Ovary (tissue), 7 donors: ENCODE measurements at regions not wholly inside any gene's neighbourhood (a gene's known extent, or its start where the extent isn't known, plus 50 kb on each side); places are given as distances from the start of the nearest gene placed in this dataset.

Experiments used
- DNase-seq, 5 donors: peaks; one replicate each; pipeline ENCODE4 v3.0.0-alpha.2; 2019 to 2020
- H3K27ac ChIP-seq, 2 donors: fragments of 200-600 bp; one replicate each; pipeline versions ENCODE4 v1.5.1 to v1.8.0; 2019 to 2022
- H3K27me3 ChIP-seq: fragments of 200-600 bp; one replicate; pipeline ENCODE4 v1.8.0; 2022
- H3K36me3 ChIP-seq: fragments of 200-600 bp; sonication (generic); one replicate; pipeline ENCODE4 v1.5.1; 2019
- H3K4me1 ChIP-seq: one replicate; pipeline ENCODE4 v1.8.1; 2013; ENCODE audit warnings: mild to moderate bottlenecking, moderate library complexity; ENCODE audit not compliant: insufficient read depth
- H3K4me3 ChIP-seq: fragments of 200-600 bp; sonication (generic); one replicate; pipeline ENCODE4 v1.5.1; 2017
- H3K9me3 ChIP-seq, 2 donors: fragments of 200-600 bp in 1 of 2; sonication (generic) in 1 of 2; one replicate each; pipeline versions ENCODE4 v1.5.1 to v1.8.1; 2013 to 2019; ENCODE audit warnings: mild to moderate bottlenecking in 1 of 2, moderate library complexity in 1 of 2
- EP300 ChIP-seq: sonication (generic); formaldehyde crosslinking; IDR thresholded peaks from one replicate; pipeline ENCODE4 v1.6.1; 2017; ENCODE audit warnings: antibody characterized with exemption
- POLR2A ChIP-seq: fragments of 450-650 bp; IDR thresholded peaks from one replicate; pipeline ENCODE4 v1.6.1; 2017; ENCODE audit warnings: antibody characterized with exemption, mild to moderate bottlenecking, moderate library complexity
- WGBS, 3 donors: extraction: QIAGEN DNeasy Blood & Tissue Kit in 1 of 3; methylation state at CpG; one replicate each; pipeline versions ENCODE4 v1.1.5 to v1.1.7; 2013 to 2017; 5-methylcytosine and 5-hydroxymethylcytosine counted together
- intact Hi-C, 4 donors: fragments of 100-400 bp; cut with DNase I; formaldehyde crosslinking; loops; one replicate each; pipeline versions ENCODE4 v1.11.0 to v1.15.1; 2022 to 2023
- TF ChIP-seq, protein P1 (sequence below), 3 donors: fragments of 450-650 bp in 2 of 3; fragments of 200-600 bp in 1 of 3; IDR thresholded peaks; one replicate each; pipeline versions ENCODE4 v1.5.1 to v1.8.0; 2016 to 2022; ENCODE audit warnings: antibody characterized with exemption in 3 of 3, mild to moderate bottlenecking in 1 of 3
- donor health status: DM: no; HTN: no; CAD: no; lungs with moderate emphysema.
- donor health status: DM: no; HTN: no; CAD: no.
- donor health status: Bipolar disorder and iron deficiency.
- donor health status: DM: no; HTN: no; CAD: no.
- donor health status: DM: yes; HTN: yes; CAD: no.

DNA sequence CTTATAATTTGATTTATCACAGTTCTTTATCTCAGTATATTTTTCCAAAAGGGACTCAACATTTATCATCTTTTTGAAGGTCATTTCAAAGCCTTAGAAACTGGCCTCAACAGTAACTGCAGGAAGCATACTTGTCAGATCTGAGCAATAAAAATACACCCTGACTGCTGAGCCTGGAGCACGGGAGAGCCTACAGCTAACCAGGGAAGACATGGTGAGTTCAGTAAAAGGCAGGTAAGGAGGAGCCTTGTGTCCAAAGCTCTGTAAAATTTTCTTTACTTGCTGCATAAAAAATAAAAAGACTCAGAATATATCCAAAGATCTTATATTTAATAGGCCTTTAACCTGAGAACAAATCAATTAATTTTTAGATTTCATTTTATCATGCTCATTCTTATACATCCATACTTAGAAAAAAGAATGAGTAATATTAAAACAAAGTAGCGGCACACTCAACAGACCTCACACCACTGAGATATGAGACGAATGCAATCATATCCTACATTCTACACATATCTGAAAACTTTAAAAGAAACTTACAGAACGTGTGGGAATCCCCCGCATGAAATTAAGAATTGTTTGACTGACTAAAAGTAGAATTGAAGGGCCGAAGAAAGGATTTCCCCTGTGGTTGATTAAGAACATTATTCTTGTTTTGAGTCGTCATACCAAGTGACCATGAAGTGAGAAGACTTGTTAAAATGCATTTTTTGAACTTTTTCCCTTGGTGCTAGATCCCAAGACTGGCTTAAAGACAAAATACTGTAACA, 296.4 kb upstream of the MKLN1 start:
- Histone ChIP-seq H3K4me1 (peaks cover 12% of the 10 kb centered on the region), H3K27me3 (no peaks in the 10 kb centered on the region), H3K36me3 (no peaks in the 10 kb centered on the region), H3K27ac (no peak overlapping the region), H3K9me3 (no peaks in the 10 kb centered on the region), H3K4me3 (no peak overlapping the region)
- intact Hi-C loops, result no loop called here
- TF ChIP-seq, protein P1, sequence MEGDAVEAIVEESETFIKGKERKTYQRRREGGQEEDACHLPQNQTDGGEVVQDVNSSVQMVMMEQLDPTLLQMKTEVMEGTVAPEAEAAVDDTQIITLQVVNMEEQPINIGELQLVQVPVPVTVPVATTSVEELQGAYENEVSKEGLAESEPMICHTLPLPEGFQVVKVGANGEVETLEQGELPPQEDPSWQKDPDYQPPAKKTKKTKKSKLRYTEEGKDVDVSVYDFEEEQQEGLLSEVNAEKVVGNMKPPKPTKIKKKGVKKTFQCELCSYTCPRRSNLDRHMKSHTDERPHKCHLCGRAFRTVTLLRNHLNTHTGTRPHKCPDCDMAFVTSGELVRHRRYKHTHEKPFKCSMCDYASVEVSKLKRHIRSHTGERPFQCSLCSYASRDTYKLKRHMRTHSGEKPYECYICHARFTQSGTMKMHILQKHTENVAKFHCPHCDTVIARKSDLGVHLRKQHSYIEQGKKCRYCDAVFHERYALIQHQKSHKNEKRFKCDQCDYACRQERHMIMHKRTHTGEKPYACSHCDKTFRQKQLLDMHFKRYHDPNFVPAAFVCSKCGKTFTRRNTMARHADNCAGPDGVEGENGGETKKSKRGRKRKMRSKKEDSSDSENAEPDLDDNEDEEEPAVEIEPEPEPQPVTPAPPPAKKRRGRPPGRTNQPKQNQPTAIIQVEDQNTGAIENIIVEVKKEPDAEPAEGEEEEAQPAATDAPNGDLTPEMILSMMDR (IDR thresholded peaks at IDR 0.05), result no peak
- TF ChIP-seq POLR2A, result no peak
- no peak for TF ChIP-seq EP300
- no peak for DNase-seq
- WGBS, 3 donors, result 63 to 74% (median 70%) methylated on average over 7 of the region's 7 CpGs

DNA sequence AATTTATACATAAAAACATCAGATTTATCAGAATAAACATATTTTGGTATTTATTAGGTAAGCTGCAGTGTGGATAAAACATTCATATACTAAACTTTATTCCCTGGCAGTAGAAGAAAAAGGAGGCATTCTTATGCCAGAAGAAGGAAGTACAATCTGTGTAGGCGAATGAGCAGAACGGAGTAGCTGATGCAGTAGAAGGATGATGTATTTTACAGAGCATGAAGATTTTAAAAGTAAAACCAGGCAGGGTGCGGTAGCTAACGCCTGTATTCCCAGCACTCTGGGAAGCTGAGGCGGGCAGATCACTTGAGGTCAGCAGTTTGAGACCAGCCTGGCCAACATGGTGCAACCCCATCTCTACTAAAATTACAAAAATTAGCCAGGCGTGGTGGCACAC, 294.9 kb upstream of the MKLN1 start:
- Histone ChIP-seq H3K27me3 (no peaks in the 10 kb centered on the region), H3K4me1 (peaks cover 12% of the 10 kb centered on the region), H3K27ac (no peak overlapping the region), H3K36me3 (no peaks in the 10 kb centered on the region), H3K9me3 (no peaks in the 10 kb centered on the region), H3K4me3 (no peak overlapping the region)
- no peak for TF ChIP-seq EP300
- TF ChIP-seq POLR2A, result no peak
- TF ChIP-seq, protein P1 (IDR thresholded peaks at IDR 0.05), result no peak
- intact Hi-C loops, result no loop called here
- 88 to 97% (median 95%) methylated on average over 6 of the region's 6 CpGs for WGBS, 3 donors
- DNase-seq, result no peak

DNA sequence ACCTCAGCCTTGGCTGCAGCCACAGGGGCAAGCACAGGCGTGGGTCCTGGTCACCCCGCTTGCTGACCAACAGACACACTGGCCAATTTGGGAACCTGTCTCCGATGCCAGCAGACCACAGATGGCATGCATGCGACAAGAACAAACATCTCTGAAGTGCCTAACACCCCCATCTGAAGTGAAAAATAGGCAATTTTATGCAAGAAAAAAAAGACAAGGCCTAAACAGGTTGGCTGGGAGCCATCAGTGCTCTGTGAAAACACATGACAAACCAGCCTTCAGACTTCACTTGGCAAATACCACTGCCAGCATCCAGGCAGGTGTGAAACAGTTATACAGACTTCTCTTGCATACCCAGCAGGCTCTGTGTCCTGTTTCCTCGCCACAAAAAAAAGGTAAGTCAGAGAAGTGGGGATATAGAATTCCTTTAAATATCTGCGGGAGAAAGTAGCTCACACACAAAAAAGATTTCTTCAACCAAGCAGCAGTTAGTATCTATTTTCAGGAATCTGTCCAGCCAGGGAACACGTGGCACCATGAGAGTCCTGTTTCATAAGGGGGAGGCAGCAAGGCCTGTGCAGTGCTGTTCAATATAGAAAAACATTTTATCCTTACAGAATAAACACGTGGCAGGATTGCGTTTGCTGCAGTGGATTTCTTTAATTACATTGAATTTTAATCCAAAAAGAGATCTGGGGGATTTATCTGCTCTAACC, 293.4 kb upstream of the MKLN1 start:
- TF ChIP-seq, protein P1 (IDR thresholded peaks at IDR 0.05), result no peak
- TF ChIP-seq EP300 (no peak), POLR2A (no peak)
- WGBS, 3 donors, result 60 to 66% (median 65%) methylated on average over 9 of the region's 9 CpGs
- intact Hi-C loops, result no loop called here
- peak in 2 of 5 donors; percentile 50 to 71 for DNase-seq
- Histone ChIP-seq H3K27ac (no peak overlapping the region), H3K4me1 (peaks cover 10% of the 10 kb centered on the region), H3K9me3 (no peaks in the 10 kb centered on the region), H3K36me3 (no peaks in the 10 kb centered on the region), H3K4me3 (no peak overlapping the region), H3K27me3 (no peaks in the 10 kb centered on the region)

DNA sequence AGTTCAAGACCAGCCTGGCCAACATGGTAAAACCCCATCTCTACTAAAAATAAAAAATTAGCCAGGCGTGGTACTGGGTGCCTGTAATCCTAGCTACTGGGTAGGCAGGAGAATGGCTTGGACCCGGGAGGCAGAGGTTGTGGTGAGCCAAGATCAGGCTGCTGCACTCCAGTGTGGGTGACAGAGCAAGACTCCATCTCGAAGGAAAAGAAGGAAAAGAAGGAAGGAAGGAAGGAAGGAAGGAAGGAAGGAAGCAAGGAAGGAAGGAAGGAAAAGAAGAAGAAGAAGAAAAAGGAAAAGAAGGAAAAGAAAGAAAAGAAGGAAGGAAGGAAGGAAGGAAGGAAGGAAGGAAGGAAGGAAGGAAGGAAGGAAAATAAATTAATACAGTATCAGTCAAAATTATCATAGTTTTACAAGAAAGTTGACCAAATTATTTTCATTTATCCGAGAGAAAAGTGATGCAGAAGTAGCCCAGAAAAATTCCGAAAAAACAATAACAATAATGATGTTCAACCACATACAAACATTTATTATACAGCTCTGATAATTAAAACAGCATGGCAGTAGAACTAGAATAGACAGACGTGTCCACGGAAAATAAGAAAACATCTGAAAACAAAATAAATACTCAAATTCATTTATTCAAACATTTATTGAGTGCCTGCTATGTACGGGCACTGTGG, 292.4 kb upstream of the MKLN1 start:
- Histone ChIP-seq H3K36me3 (no peaks in the 10 kb centered on the region), H3K9me3 (no peaks in the 10 kb centered on the region), H3K4me1 (peaks cover 8% of the 10 kb centered on the region), H3K4me3 (no peak overlapping the region), H3K27ac (no peak overlapping the region), H3K27me3 (no peaks in the 10 kb centered on the region)
- TF ChIP-seq, protein P1 (IDR thresholded peaks at IDR 0.05), result no peak
- TF ChIP-seq POLR2A (no peak), EP300 (no peak)
- WGBS, 3 donors, result 90 to 93% (median 91%) methylated on average over 8 of the region's 8 CpGs
- no peak for DNase-seq
- intact Hi-C loops, result loop anchor here in 1 of 4 donors (5.0 kb wide), 1 partner anchor 138 kb away; no protein-coding TSS in a partner anchor
